Liver (tissue), 7 donors: ENCODE measurements at regions not wholly inside any gene's neighbourhood (a gene's known extent, or its start where the extent isn't known, plus 50 kb on each side); places are given as distances from the start of the nearest gene placed in this dataset.

Experiments used
- DNase-seq: peaks from one replicate; pipeline ENCODE4 v3.0.0-alpha.2; 2017; ENCODE audit warnings: low spot score
- H3K27ac ChIP-seq, 2 donors: one replicate each; pipeline ENCODE4 v1.7.0; 2013; ENCODE audit warnings: inconsistent platforms in 2 of 2, low read length in 2 of 2, control low read depth in 1 of 2, low read depth in 1 of 2, mild to moderate bottlenecking in 1 of 2
- H3K27me3 ChIP-seq, 4 donors: one replicate each; pipeline versions ENCODE4 v1.6.1 to v1.7.0; 2013; ENCODE audit warnings: low read length in 3 of 4, inconsistent platforms in 1 of 4, mild to moderate bottlenecking in 1 of 4, moderate library complexity in 1 of 4; ENCODE audit not compliant: control insufficient read depth in 4 of 4, insufficient read depth in 4 of 4
- H3K36me3 ChIP-seq, 4 donors: one replicate each; pipeline versions ENCODE4 v1.6.1 to v1.7.0; 2013; ENCODE audit warnings: low read length in 3 of 4, mild to moderate bottlenecking in 3 of 4, low read depth in 1 of 4, moderate library complexity in 1 of 4; ENCODE audit not compliant: control insufficient read depth in 4 of 4, insufficient read depth in 3 of 4
- H3K4me1 ChIP-seq, 4 donors: one replicate each; pipeline versions ENCODE4 v1.6.1 to v1.7.0; 2013; ENCODE audit warnings: low read length in 3 of 4, mild to moderate bottlenecking in 3 of 4, moderate library complexity in 1 of 4; ENCODE audit not compliant: control insufficient read depth in 4 of 4, insufficient read depth in 4 of 4
- H3K4me3 ChIP-seq, 3 donors: one replicate each; pipeline versions ENCODE4 v1.6.1 to v1.7.0; 2013; ENCODE audit warnings: low read length in 3 of 3, control low read depth in 1 of 3, low read depth in 1 of 3, mild to moderate bottlenecking in 1 of 3
- H3K9ac ChIP-seq, 2 donors: one replicate each; pipeline ENCODE4 v1.7.0; 2013; ENCODE audit warnings: low read length in 2 of 2, mild to moderate bottlenecking in 2 of 2, moderate library complexity in 2 of 2, control low read depth in 1 of 2, low read depth in 1 of 2
- H3K9me3 ChIP-seq, 4 donors: one replicate each; pipeline versions ENCODE4 v1.6.1 to v1.7.0; 2013; ENCODE audit warnings: low read length in 3 of 4; ENCODE audit not compliant: control insufficient read depth in 4 of 4
- ATF3 ChIP-seq: IDR thresholded peaks from 2 replicates; pipeline ENCODE4 v1.6.1; 2016; ENCODE audit warnings: antibody characterized with exemption
- EGR1 ChIP-seq, 2 donors: IDR thresholded peaks; 2 replicates each; pipeline ENCODE4 v1.6.1; 2016 to 2018; ENCODE audit warnings: antibody characterized with exemption in 2 of 2, low read depth in 2 of 2
- FOXA1 ChIP-seq: IDR thresholded peaks from 2 replicates; pipeline ENCODE4 v1.6.1; 2016; ENCODE audit warnings: antibody characterized with exemption
- FOXA2 ChIP-seq: IDR thresholded peaks from 2 replicates; pipeline ENCODE4 v1.6.1; 2016; ENCODE audit warnings: antibody characterized with exemption
- GABPA ChIP-seq, 2 donors: IDR thresholded peaks in 1 of 2; conservative IDR thresholded peaks in 1 of 2; 2 replicates each; pipeline ENCODE4 v1.6.1; 2016; ENCODE audit warnings: antibody characterized with exemption in 2 of 2, mild to moderate bottlenecking in 1 of 2, moderate library complexity in 1 of 2
- HNF4A ChIP-seq, 2 donors: conservative IDR thresholded peaks; 2 replicates each; pipeline ENCODE4 v1.6.1; 2016; ENCODE audit warnings: antibody characterized with exemption in 2 of 2, mild to moderate bottlenecking in 2 of 2
- HNF4G ChIP-seq: IDR thresholded peaks from 2 replicates; pipeline ENCODE4 v1.6.1; 2016; ENCODE audit warnings: antibody characterized with exemption
- JUND ChIP-seq, 2 donors: IDR thresholded peaks; 2 replicates each; pipeline ENCODE4 v1.6.1; 2016; ENCODE audit warnings: antibody characterized with exemption in 2 of 2
- MAX ChIP-seq: IDR thresholded peaks from 2 replicates; pipeline ENCODE4 v1.6.1; 2016; ENCODE audit warnings: antibody characterized with exemption
- NR2F2 ChIP-seq: IDR thresholded peaks from 2 replicates; pipeline ENCODE4 v1.6.1; 2016; ENCODE audit warnings: antibody characterized with exemption
- RAD21 ChIP-seq, 2 donors: IDR thresholded peaks; 2 replicates each; pipeline ENCODE4 v1.6.1; 2016; ENCODE audit warnings: antibody characterized with exemption in 2 of 2, mild to moderate bottlenecking in 2 of 2
- REST ChIP-seq: IDR thresholded peaks from 2 replicates; pipeline ENCODE4 v1.6.1; 2016; ENCODE audit warnings: antibody characterized with exemption, mild to moderate bottlenecking
- RXRA ChIP-seq, 2 donors: IDR thresholded peaks; 2 replicates each; pipeline ENCODE4 v1.6.1; 2017 to 2018; ENCODE audit warnings: antibody characterized with exemption in 2 of 2, mild to moderate bottlenecking in 1 of 2
- SP1 ChIP-seq: IDR thresholded peaks from 2 replicates; pipeline ENCODE4 v1.6.1; 2018; ENCODE audit warnings: antibody characterized with exemption, mild to moderate bottlenecking
- TAF1 ChIP-seq: conservative IDR thresholded peaks from 2 replicates; pipeline ENCODE4 v1.6.1; 2016; ENCODE audit warnings: antibody characterized with exemption, mild to moderate bottlenecking
- YY1 ChIP-seq: IDR thresholded peaks from 2 replicates; pipeline ENCODE4 v1.6.1; 2016; ENCODE audit warnings: antibody characterized with exemption, mild to moderate bottlenecking
- ZBTB33 ChIP-seq: IDR thresholded peaks from 2 replicates; pipeline ENCODE4 v1.6.1; 2016; ENCODE audit warnings: antibody characterized with exemption
- WGBS: extraction: QIAGEN DNeasy Blood & Tissue Kit; methylation state at CpG from one replicate; pipeline ENCODE4 v1.1.7; 2013; 5-methylcytosine and 5-hydroxymethylcytosine counted together
- donor health status: healthy.
- donor health status: healthy.
- donor health status: healthy.
- donor health status: healthy.

DNA sequence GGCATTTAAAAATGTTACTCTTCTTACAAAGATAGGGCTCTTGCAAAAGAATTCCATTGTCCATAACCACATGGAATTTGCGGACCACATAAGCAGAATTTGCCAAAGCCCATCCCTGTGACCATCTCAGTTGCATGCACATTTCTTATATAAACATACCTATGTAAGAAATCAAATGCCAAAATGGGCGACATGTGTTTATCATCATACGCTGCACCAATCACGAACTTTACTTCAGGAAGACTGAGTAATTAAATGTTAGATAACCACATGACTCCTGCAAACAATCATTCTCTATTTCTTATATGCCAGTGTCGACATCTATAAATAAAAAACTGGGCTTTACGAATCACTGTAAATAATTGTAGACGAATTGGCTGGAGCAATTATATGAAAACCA is 186.1 kb upstream of the RBMS1 start:
- Histone ChIP-seq H3K27me3 (no peaks in the 10 kb centered on the region), H3K36me3 (no peaks in the 10 kb centered on the region), H3K4me1 (no peaks in the 10 kb centered on the region), H3K4me3 (no peak overlapping the region), H3K9me3 (no peaks in the 10 kb centered on the region), H3K9ac (no peak overlapping the region), H3K27ac (no peak overlapping the region)
- 84% methylated on average over 7 of the region's 7 CpGs for WGBS
- TF ChIP-seq ATF3, result no peak
- TF ChIP-seq REST, result no peak
- no peak for TF ChIP-seq HNF4A (conservative IDR thresholded peaks at IDR 0.05)
- DNase-seq, result no peak

DNA sequence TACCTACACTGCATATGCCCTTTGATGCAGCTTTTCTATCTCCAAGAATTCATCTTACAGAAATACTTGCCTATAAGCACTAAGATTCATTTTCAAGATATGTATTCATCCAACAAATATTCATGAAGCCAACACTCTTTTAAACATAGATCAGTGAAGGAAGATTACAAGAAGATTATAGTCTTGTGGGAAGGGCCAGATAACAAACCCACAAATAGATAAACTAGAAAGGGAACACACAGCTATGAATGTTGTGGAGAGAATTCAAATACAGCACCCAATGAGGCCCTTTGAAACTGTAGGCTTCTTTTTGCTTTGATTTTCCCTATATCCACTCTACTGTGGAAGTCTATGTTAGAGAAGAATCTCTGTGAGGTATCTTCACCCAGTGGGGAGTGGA is 186.7 kb upstream of the RBMS1 start:
- Histone ChIP-seq H3K4me1 (no peaks in the 10 kb centered on the region), H3K36me3 (no peaks in the 10 kb centered on the region), H3K4me3 (no peak overlapping the region), H3K9me3 (no peaks in the 10 kb centered on the region), H3K27ac (no peak overlapping the region), H3K27me3 (no peaks in the 10 kb centered on the region), H3K9ac (no peak overlapping the region)
- no peak for DNase-seq
- TF ChIP-seq SP1 (no peak), YY1 (no peak), HNF4G (no peak), FOXA1 (no peak), ZBTB33 (no peak), EGR1 (IDR thresholded peaks at IDR 0.05; ENCODE audit: low read depth in 2 of 2) (no peak), RAD21 (IDR thresholded peaks at IDR 0.05) (no peak), GABPA (IDR thresholded peaks at IDR 0.05 in 1 of 2, conservative IDR thresholded peaks at IDR 0.05 in 1 of 2) (no peak), TAF1 (no peak), HNF4A (conservative IDR thresholded peaks at IDR 0.05) (no peak), NR2F2 (no peak), MAX (no peak), JUND (IDR thresholded peaks at IDR 0.05) (no peak), FOXA2 (no peak), RXRA (IDR thresholded peaks at IDR 0.05) (no peak), ATF3 (no peak)
